ENCODE measurements at regions not wholly inside any gene's neighbourhood (a gene's known extent, or its start where the extent isn't known, plus 50 kb on each side); places are given as distances from the start of the nearest gene placed in this dataset.
A peak's percentile ranks its signal among the peaks of the same experiment; 100 is the strongest.

GRCh38 chr6:6859105-6859504, 248.7 kb upstream of the RREB1 start:
- TF ChIP-seq POLR2A (IDR thresholded peaks at IDR 0.05) = no peak
- no peak for TF ChIP-seq CTCF (IDR thresholded peaks at IDR 0.05)
- no peaks in the 10 kb centered on the region for H3K9me3 ChIP-seq
- H3K4me1 ChIP-seq = peaks cover 0 to 19% (median 5%) of the 10 kb centered on the region in 4 donors
- DNase-seq = peak in 1 of 3 donors; percentile 4
- no peak overlapping the region for H3K27ac ChIP-seq
- no peaks in the 10 kb centered on the region for H3K27me3 ChIP-seq
- H3K4me3 ChIP-seq = no peak overlapping the region
- H3K36me3 ChIP-seq = no peaks in the 10 kb centered on the region

GRCh38 chr6:6859722-6860121, 248.0 kb upstream of the RREB1 start:
- peak in 1 of 3 donors; percentile 11 for DNase-seq
- Histone ChIP-seq H3K4me1 (peaks cover 0 to 19% (median 5%) of the 10 kb centered on the region in 4 donors), H3K27me3 (no peaks in the 10 kb centered on the region), H3K4me3 (no peak overlapping the region), H3K27ac (no peak overlapping the region), H3K9me3 (no peaks in the 10 kb centered on the region), H3K36me3 (no peaks in the 10 kb centered on the region)
- no peak for TF ChIP-seq CTCF (IDR thresholded peaks at IDR 0.05)
- TF ChIP-seq POLR2A (IDR thresholded peaks at IDR 0.05) = no peak

- H3K9me3 ChIP-seq = no peaks in the 10 kb centered on the region
- H3K27me3 ChIP-seq = no peaks in the 10 kb centered on the region
- H3K36me3 ChIP-seq = no peaks in the 10 kb centered on the region
- peaks cover 0 to 18% (median 5%) of the 10 kb centered on the region in 4 donors for H3K4me1 ChIP-seq
- no peak overlapping the region for H3K4me3 ChIP-seq
- peak overlapping the region in 1 of 4 donors; percentile 29 for H3K27ac ChIP-seq
- TF ChIP-seq CTCF (IDR thresholded peaks at IDR 0.05) = no peak
- no peak for TF ChIP-seq POLR2A (IDR thresholded peaks at IDR 0.05)
- DNase-seq = no peak
These were observed 246.9 kb upstream of the RREB1 start for GRCh38 chr6:6860863-6861262.

GRCh38 chr6:6861351-6861894, 246.3 kb upstream of the RREB1 start:
- TF ChIP-seq POLR2A (IDR thresholded peaks at IDR 0.05) (no peak), CTCF (IDR thresholded peaks at IDR 0.05) (no peak)
- Histone ChIP-seq H3K27me3 (no peaks in the 10 kb centered on the region), H3K9me3 (no peaks in the 10 kb centered on the region), H3K4me1 (peaks cover 0 to 13% (median 4%) of the 10 kb centered on the region in 4 donors), H3K36me3 (no peaks in the 10 kb centered on the region), H3K27ac (peak overlapping the region in 2 of 4 donors; percentile 31 to 89), H3K4me3 (no peak overlapping the region)
- peak in 1 of 3 donors; percentile 78 for DNase-seq

- no peaks in the 10 kb centered on the region for H3K27me3 ChIP-seq
- H3K36me3 ChIP-seq = no peaks in the 10 kb centered on the region
- DNase-seq = no peak
- peak overlapping the region in 2 of 4 donors; percentile 31 to 89 for H3K27ac ChIP-seq
- TF ChIP-seq CTCF (IDR thresholded peaks at IDR 0.05) = no peak
- no peak for TF ChIP-seq POLR2A (IDR thresholded peaks at IDR 0.05)
- H3K4me3 ChIP-seq = no peak overlapping the region
- no peaks in the 10 kb centered on the region for H3K9me3 ChIP-seq
- peaks cover 0 to 7% (median 1%) of the 10 kb centered on the region in 4 donors for H3K4me1 ChIP-seq
These were observed 245.8 kb upstream of the RREB1 start for GRCh38 chr6:6861995-6862394.
